Muscle layer of colon (tissue), 2 donors: ENCODE measurements at regions not wholly inside any gene's neighbourhood (a gene's known extent, or its start where the extent isn't known, plus 50 kb on each side); places are given as distances from the start of the nearest gene placed in this dataset.

Experiments
- H3K27ac ChIP-seq: one replicate; pipeline ENCODE4 v1.7.0; 2013; ENCODE audit warnings: low read depth, mild to moderate bottlenecking, low read length, moderate library complexity
- H3K27me3 ChIP-seq, 2 donors: one replicate each; pipeline ENCODE4 v1.7.0; 2013; ENCODE audit warnings: low read length in 2 of 2, mild to moderate bottlenecking in 2 of 2; ENCODE audit not compliant: insufficient read depth in 2 of 2, control insufficient read depth in 1 of 2
- H3K36me3 ChIP-seq: one replicate; pipeline ENCODE4 v1.7.0; 2013; ENCODE audit warnings: mild to moderate bottlenecking, low read length; ENCODE audit not compliant: insufficient read depth
- H3K4me1 ChIP-seq: one replicate; pipeline ENCODE4 v1.7.0; 2013; ENCODE audit warnings: mild to moderate bottlenecking, low read length; ENCODE audit not compliant: insufficient read depth
- H3K4me3 ChIP-seq, 2 donors: one replicate each; pipeline ENCODE4 v1.7.0; 2013; ENCODE audit warnings: low read length in 2 of 2, low read depth in 1 of 2, mild to moderate bottlenecking in 1 of 2, moderate library complexity in 1 of 2
- H3K9ac ChIP-seq: one replicate; pipeline ENCODE4 v1.7.0; 2013; ENCODE audit warnings: low read length
- H3K9me3 ChIP-seq: one replicate; pipeline ENCODE4 v1.7.0; 2013; ENCODE audit warnings: mild to moderate bottlenecking, low read length
- donor health status: abdominal sarcoma.
- donor health status: Adenocarcinoma of cecum.

DNA sequence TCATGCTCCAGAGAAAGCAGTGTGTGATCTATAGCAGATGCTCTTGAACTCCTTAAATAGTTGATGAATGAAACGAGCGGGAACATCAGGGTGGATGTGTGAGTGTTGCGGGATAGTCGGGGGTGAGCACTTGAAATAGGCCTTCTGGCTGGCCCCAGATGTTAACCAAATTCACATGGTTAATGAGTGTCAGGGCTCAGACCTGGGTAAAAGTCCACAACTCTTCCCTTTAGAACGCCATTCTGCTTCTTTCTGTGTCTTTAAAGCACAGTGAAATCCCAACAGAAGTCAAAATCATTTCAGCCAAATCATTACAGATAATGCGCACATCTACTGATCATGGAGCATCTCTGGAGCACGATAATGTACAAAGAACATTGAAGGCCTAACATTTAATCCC lies 249.4 kb upstream of the BOD1L1 start:
- H3K27me3 ChIP-seq: no peaks in the 10 kb centered on the region
- H3K9me3 ChIP-seq: no peaks in the 10 kb centered on the region
- peaks cover 5% of the 10 kb centered on the region for H3K4me1 ChIP-seq
- no peak overlapping the region for H3K9ac ChIP-seq
- H3K4me3 ChIP-seq: no peak overlapping the region
- no peaks in the 10 kb centered on the region for H3K36me3 ChIP-seq
- no peak overlapping the region for H3K27ac ChIP-seq

DNA sequence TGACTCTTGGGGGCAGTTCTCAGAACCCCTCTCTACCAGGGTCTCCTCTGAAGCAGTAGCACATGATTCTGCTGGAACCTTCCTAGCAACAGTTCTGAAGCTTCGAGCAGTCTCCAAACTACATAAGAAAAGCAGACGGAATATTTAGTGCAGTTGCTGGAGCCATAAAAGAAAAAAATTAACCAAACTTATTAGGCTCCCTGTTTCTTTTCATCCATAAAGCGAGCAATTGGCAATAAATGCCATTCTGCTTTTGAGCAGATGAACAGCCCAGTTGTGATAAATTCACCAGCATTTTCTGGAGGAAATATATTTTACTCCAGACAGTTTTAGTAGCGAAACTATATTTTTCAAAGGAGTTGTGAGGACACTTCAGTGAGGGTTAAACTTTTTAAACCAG lies 250.1 kb upstream of the BOD1L1 start:
- H3K27ac ChIP-seq: no peak overlapping the region

DNA sequence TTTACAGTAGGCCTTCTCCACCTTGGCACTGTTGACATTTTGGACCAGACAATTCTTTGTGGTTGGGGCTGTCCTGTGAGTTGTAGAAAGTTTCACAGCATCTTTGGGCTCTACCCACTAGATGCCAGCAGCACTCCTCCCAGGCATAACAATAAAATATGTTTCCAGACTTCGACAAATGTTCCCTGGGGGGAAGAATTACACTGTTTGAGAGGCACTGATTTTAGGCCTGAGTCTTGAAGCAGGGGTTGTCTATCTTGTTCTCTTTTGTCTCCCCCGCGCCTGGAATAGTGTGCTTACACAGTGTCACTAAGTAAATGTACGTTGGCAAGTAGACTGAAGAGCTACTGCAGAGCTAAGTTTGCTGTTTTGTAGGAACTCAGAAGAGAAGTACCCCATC lies 254.4 kb upstream of the BOD1L1 start:
- no peaks in the 10 kb centered on the region for H3K27me3 ChIP-seq
- no peak overlapping the region for H3K9ac ChIP-seq
- H3K4me3 ChIP-seq: no peak overlapping the region
- H3K4me1 ChIP-seq: peaks cover 5% of the 10 kb centered on the region
- H3K36me3 ChIP-seq: no peaks in the 10 kb centered on the region
- H3K9me3 ChIP-seq: no peaks in the 10 kb centered on the region
- no peak overlapping the region for H3K27ac ChIP-seq

More for the DNA sequence above, 250.1 kb upstream of the BOD1L1 start:
- no peaks in the 10 kb centered on the region for H3K36me3 ChIP-seq
- H3K4me3 ChIP-seq: no peak overlapping the region
- peaks cover 5% of the 10 kb centered on the region for H3K4me1 ChIP-seq
- H3K9ac ChIP-seq: no peak overlapping the region
- no peaks in the 10 kb centered on the region for H3K27me3 ChIP-seq
- H3K9me3 ChIP-seq: no peaks in the 10 kb centered on the region

DNA sequence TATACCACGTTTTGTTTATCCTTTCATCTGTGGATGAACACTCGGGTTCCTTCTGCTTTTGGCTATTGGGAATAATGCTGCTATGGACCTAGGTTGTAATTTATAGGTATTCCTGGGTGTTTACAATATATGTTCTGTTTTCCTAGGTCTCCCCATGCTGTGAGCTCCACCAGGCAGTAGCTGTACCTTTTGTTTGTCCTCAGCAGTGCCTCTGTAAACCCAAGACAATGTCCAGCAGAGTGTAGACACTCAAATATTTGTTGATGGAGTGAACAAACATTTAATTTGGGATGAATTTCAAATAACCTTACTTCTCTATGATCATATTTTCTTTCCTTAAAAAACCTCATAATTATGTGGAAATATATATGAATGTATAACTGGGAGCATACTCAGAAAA lies 259.5 kb upstream of the BOD1L1 start:
- no peaks in the 10 kb centered on the region for H3K27me3 ChIP-seq
- H3K4me1 ChIP-seq: peaks cover 7% of the 10 kb centered on the region
- no peak overlapping the region for H3K27ac ChIP-seq
- H3K4me3 ChIP-seq: no peak overlapping the region
- H3K9ac ChIP-seq: no peak overlapping the region
- H3K9me3 ChIP-seq: no peaks in the 10 kb centered on the region
- H3K36me3 ChIP-seq: no peaks in the 10 kb centered on the region

DNA sequence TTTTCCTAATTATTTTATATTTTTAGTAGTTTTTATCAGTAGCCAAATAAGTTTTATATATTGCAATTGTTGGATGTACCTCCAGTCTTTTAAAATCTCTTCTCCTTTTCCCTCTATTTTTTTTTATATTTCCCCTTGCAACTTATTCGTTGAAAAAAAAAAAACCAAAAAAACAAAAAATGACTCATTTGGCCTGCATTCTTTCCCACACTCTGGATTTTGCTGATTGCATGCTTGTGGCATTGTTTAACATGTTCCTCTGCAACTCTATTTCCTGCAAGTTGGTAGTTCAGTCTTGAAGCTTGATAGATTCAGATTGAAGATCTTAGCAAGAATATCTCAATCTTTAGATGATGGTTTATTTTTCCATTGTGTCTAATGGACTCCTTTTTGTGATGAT lies 260.6 kb upstream of the BOD1L1 start:
- H3K27ac ChIP-seq: no peak overlapping the region
- H3K4me3 ChIP-seq: no peak overlapping the region
- no peaks in the 10 kb centered on the region for H3K36me3 ChIP-seq
- no peaks in the 10 kb centered on the region for H3K27me3 ChIP-seq
- no peak overlapping the region for H3K9ac ChIP-seq
- no peaks in the 10 kb centered on the region for H3K9me3 ChIP-seq
- peaks cover 18% of the 10 kb centered on the region for H3K4me1 ChIP-seq

DNA sequence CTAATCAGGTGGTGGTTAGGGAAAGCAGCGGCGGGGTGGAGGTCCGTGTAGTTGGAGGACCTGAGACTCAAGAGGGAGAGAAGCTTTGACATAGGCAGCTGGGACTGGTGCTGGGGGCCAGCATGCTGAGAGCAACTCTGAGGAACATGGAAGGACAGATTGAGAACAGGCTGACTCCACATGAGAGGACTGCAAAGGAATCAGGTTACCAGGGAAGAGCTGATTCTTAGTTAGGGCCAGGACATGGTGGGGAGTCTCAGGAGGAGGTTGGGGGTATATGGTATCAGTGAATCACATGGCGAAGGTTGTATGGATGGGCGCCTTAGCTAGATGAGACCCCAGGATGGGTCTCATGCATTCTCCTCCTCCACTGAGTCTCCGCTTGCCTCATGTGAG lies 264.0 kb upstream of the BOD1L1 start:
- Histone ChIP-seq H3K27ac (peak overlapping the region; percentile 7), H3K9ac (no peak overlapping the region), H3K4me1 (peaks cover 18% of the 10 kb centered on the region), H3K27me3 (no peaks in the 10 kb centered on the region), H3K9me3 (no peaks in the 10 kb centered on the region), H3K4me3 (peak overlapping the region in 1 of 2 donors; percentile 13), H3K36me3 (no peaks in the 10 kb centered on the region)

DNA sequence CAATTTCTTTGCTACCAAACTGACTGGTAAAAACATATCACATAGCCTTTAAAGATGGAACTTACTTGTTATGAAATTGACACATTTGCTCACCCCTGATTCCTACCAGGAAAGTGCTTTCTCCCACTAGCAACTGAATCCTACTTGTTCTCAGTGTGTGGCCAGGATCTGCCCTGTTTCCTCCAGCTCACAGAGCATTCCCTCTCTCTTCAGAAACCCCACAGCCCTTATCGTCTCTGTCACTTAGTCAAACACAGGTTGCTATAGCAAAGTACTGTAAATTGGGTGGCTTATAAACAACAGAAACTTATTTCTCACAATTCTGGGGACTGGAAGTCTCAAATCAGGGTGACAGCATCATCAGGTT lies 265.2 kb upstream of the BOD1L1 start:
- no peaks in the 10 kb centered on the region for H3K36me3 ChIP-seq
- no peak overlapping the region for H3K9ac ChIP-seq
- peaks cover 18% of the 10 kb centered on the region for H3K4me1 ChIP-seq
- H3K9me3 ChIP-seq: no peaks in the 10 kb centered on the region
- H3K27ac ChIP-seq: peak overlapping the region; percentile 8
- H3K27me3 ChIP-seq: no peaks in the 10 kb centered on the region
- H3K4me3 ChIP-seq: no peak overlapping the region

DNA sequence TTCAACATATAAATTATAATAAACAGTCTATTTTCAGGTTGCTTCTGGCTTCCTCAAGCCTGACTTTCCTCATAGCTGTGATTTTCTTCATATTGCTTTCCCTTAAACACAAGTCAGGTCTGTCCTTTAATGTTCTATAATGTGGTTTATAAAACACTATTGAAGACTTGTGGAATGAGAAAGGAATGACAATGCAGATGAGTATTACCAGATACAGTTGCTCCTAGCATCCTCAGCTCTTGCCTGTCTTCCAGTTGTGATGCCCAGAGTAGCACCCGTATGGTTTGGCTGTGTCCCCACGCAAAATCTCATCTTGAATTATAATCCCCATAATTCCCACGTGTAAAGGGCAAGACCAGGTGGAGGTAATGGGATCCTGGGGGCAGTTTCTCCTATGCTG lies 265.7 kb upstream of the BOD1L1 start:
- Histone ChIP-seq H3K27ac (peak overlapping the region; percentile 8), H3K4me3 (no peak overlapping the region), H3K4me1 (peaks cover 18% of the 10 kb centered on the region), H3K9ac (no peak overlapping the region), H3K27me3 (no peaks in the 10 kb centered on the region), H3K9me3 (no peaks in the 10 kb centered on the region), H3K36me3 (no peaks in the 10 kb centered on the region)

DNA sequence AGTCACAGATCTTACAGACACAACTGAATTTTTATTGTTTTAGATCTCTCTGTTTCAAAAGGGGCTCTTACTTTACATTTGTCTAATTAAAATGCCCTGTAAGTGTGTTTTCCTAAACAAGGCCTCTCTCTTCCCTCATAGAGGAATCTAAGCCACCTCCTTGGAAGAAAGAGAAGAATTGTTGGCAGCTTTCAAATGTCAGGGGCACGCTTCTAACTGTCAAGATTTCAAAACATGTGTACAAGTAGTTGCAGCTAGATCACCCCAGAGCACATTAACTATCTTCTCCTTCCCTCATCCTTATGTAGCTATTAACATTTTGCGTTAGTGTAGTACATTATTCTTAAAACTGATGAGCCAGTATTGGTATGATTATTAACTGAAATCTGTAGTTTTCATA lies 266.5 kb upstream of the BOD1L1 start:
- no peaks in the 10 kb centered on the region for H3K9me3 ChIP-seq
- H3K27me3 ChIP-seq: no peaks in the 10 kb centered on the region
- peaks cover 18% of the 10 kb centered on the region for H3K4me1 ChIP-seq
- H3K9ac ChIP-seq: no peak overlapping the region
- no peak overlapping the region for H3K27ac ChIP-seq
- H3K36me3 ChIP-seq: no peaks in the 10 kb centered on the region
- H3K4me3 ChIP-seq: no peak overlapping the region

DNA sequence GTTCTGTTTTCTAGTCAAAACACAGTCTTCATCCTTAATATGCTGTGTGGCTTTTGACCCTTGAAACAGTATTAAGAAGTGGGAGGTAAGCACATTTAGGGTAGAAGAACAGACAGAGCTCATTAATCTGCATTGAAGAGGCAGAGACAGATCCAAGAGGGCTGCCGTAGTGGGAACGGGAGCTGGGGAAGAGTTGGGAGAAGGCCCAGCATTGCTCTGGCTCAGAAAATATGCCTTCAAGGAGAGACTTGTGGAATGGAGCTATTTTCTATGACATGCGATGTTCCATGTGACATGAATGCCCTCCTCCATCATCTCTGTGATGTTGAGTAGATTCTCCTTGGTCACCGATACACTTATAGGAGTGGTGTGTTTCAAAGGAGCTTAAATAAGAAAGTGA lies 273.3 kb upstream of the BOD1L1 start:
- no peak overlapping the region for H3K9ac ChIP-seq

DNA sequence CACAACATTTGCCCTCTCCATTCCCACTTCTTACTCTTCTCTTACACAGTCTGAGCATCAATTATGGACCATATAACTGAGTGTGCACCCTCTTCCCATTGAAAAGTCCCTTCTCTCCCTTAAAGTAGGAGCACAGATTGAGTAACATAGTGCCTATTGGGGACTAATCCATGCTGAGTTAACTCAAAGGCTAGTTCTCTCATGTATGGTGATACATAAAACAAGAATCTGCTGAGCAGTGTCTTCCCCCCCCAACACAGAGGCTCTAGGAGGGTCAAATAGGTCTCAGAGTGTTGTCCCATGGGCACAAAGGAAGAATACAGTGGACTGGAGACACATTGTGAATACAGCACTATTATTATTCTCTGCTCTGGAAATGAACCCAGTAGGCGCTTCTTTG lies 274.6 kb upstream of the BOD1L1 start:
- Histone ChIP-seq H3K27me3 (no peaks in the 10 kb centered on the region), H3K36me3 (no peaks in the 10 kb centered on the region), H3K4me3 (no peak overlapping the region), H3K9ac (no peak overlapping the region), H3K9me3 (no peaks in the 10 kb centered on the region), H3K27ac (no peak overlapping the region), H3K4me1 (no peaks in the 10 kb centered on the region)

More for the DNA sequence above, 273.3 kb upstream of the BOD1L1 start:
- H3K27ac ChIP-seq: no peak overlapping the region
- H3K4me1 ChIP-seq: no peaks in the 10 kb centered on the region
- no peaks in the 10 kb centered on the region for H3K9me3 ChIP-seq
- no peak overlapping the region for H3K4me3 ChIP-seq
- H3K27me3 ChIP-seq: no peaks in the 10 kb centered on the region
- H3K36me3 ChIP-seq: no peaks in the 10 kb centered on the region

DNA sequence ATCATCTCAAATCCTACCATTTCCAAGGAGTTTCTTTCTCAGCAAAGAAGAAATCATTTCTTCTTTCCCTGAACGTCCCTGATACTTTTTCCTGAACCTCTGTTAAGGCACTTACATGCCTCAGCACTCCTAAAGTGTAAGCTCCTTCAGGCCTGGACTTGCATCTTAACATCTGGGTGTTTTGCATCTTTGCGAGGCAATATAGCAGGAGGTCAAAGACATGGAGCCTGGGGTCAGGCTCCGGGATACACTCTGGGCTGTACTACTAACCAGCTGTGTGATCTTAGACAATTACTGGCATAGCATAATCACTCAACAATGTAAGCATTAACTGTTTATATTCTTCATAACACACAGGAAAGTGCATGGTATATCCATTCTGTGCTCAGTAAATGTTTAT lies 275.5 kb upstream of the BOD1L1 start:
- Histone ChIP-seq H3K27me3 (no peaks in the 10 kb centered on the region), H3K4me1 (no peaks in the 10 kb centered on the region), H3K9me3 (no peaks in the 10 kb centered on the region), H3K4me3 (no peak overlapping the region), H3K27ac (no peak overlapping the region), H3K9ac (no peak overlapping the region), H3K36me3 (no peaks in the 10 kb centered on the region)
